Activated T-helper 1 cell treated with anti-CD3 and anti-CD28 coated beads, Interleukin-12 subunit alpha, Interleukin-12 subunit beta, Interleukin-2, Interleukin-4 antibody, amounts not matched to agents 30 ng/mL and 10 ng/mL and 1 ng/mL, durations not matched to agents 14 hours and 24 hours and 36 hours (primary cell): ENCODE measurements at regions not wholly inside any gene's neighbourhood (a gene's known extent, or its start where the extent isn't known, plus 50 kb on each side); places are given as distances from the start of the nearest gene placed in this dataset.

Source experiments
- DNase-seq: peaks from one replicate; pipeline ENCODE4 v3.0.0; 2021; ENCODE audit warnings: low spot score
- H3K27ac Mint-ChIP-seq: one replicate; pipeline ENCODE4 v1.8.0; 2021; ENCODE audit warnings: mild to moderate bottlenecking, mixed read lengths
- H3K27me3 Mint-ChIP-seq: one replicate; pipeline ENCODE4 v1.8.0; 2022; ENCODE audit warnings: mild to moderate bottlenecking, moderate library complexity, mixed read lengths; ENCODE audit not compliant: insufficient read depth
- H3K36me3 Mint-ChIP-seq: one replicate; pipeline ENCODE4 v1.8.0; 2021; ENCODE audit warnings: low read depth, mixed read lengths
- H3K4me1 Mint-ChIP-seq: one replicate; pipeline ENCODE4 v1.8.0; 2021; ENCODE audit warnings: low read depth, mixed read lengths
- H3K4me3 Mint-ChIP-seq: one replicate; pipeline ENCODE4 v1.8.0; 2021; ENCODE audit warnings: mild to moderate bottlenecking, moderate library complexity, mixed read lengths
- H3K9me3 Mint-ChIP-seq: one replicate; pipeline ENCODE4 v1.8.0; 2021; ENCODE audit warnings: mixed read lengths
- intact Hi-C: fragments of 100-400 bp; cut with micrococcal nuclease; formaldehyde crosslinking; loops from one replicate; pipeline ENCODE4 v1.15.1; 2024

DNA sequence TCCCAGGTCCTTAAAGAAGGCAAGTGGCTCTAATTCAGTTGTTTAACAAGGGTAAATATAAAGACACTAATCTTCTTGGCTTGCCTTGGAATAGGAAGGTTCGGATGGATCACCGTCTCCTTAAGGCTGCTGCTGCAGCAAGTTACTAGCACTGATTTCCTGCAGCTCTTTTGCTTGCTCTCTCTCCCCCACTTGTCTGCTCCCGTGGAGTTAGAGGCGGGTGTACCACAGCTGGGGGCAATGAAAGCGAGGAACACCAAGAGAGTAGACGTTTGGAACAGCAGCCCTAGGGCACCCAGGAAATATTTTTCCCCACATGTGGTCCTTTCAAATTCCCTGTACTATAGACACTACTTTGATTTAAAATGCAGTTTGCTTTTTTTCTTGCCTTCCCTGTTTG lies 202.2 kb downstream of the SH2D1A start:
- no peaks in the 10 kb centered on the region for H3K4me1 Mint-ChIP-seq
- no peak overlapping the region for H3K27ac Mint-ChIP-seq
- no peaks in the 10 kb centered on the region for H3K9me3 Mint-ChIP-seq
- H3K36me3 Mint-ChIP-seq: no peaks in the 10 kb centered on the region
- no peak overlapping the region for H3K4me3 Mint-ChIP-seq
- no peak for DNase-seq
- intact Hi-C loops: no loop called here
- H3K27me3 Mint-ChIP-seq: no peaks in the 10 kb centered on the region

- no peaks in the 10 kb centered on the region for H3K4me1 Mint-ChIP-seq
- H3K27ac Mint-ChIP-seq: no peak overlapping the region
- DNase-seq: no peak
- intact Hi-C loops: no loop called here
- no peaks in the 10 kb centered on the region for H3K9me3 Mint-ChIP-seq
- H3K27me3 Mint-ChIP-seq: no peaks in the 10 kb centered on the region
- H3K4me3 Mint-ChIP-seq: no peak overlapping the region
- no peaks in the 10 kb centered on the region for H3K36me3 Mint-ChIP-seq
Measured at GRCh38 chrX:124555036-124555595, 208.8 kb downstream of the SH2D1A start.

GRCh38 chrX:124557976-124558375 lies 211.6 kb downstream of the SH2D1A start:
- no peak overlapping the region for H3K4me3 Mint-ChIP-seq
- intact Hi-C loops: no loop called here
- no peak for DNase-seq
- no peaks in the 10 kb centered on the region for H3K4me1 Mint-ChIP-seq
- no peak overlapping the region for H3K27ac Mint-ChIP-seq
- no peaks in the 10 kb centered on the region for H3K27me3 Mint-ChIP-seq
- H3K36me3 Mint-ChIP-seq: no peaks in the 10 kb centered on the region
- no peaks in the 10 kb centered on the region for H3K9me3 Mint-ChIP-seq

- no peaks in the 10 kb centered on the region for H3K4me1 Mint-ChIP-seq
- intact Hi-C loops: no loop called here
- no peak overlapping the region for H3K27ac Mint-ChIP-seq
- no peak for DNase-seq
- H3K4me3 Mint-ChIP-seq: no peak overlapping the region
- no peaks in the 10 kb centered on the region for H3K36me3 Mint-ChIP-seq
- no peaks in the 10 kb centered on the region for H3K9me3 Mint-ChIP-seq
- H3K27me3 Mint-ChIP-seq: no peaks in the 10 kb centered on the region
Measured at GRCh38 chrX:124573468-124573867, 227.1 kb downstream of the SH2D1A start.

DNA sequence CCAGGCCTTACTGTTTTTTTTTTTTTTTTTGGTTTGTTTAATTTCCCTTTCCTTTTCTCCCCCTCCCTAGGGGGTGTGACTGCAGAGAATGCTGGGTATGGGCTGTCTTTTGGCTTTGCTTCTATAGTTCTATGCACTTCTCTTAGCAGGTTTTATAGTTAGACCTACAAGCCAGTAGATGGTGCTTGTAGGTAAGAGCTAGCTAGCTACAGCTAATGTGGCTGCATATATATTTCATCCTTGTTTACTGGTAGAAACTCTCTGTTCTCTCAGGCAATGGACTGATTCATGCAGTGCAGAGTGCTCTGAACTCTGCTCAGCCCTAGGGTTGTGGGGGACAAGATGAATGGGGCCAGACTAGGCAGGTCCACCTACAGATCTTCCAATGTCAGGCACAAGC lies 246.4 kb downstream of the SH2D1A start:
- no peak overlapping the region for H3K4me3 Mint-ChIP-seq
- no peaks in the 10 kb centered on the region for H3K9me3 Mint-ChIP-seq
- intact Hi-C loops: no loop called here
- H3K27me3 Mint-ChIP-seq: no peaks in the 10 kb centered on the region
- H3K27ac Mint-ChIP-seq: no peak overlapping the region
- no peak for DNase-seq
- H3K36me3 Mint-ChIP-seq: no peaks in the 10 kb centered on the region
- no peaks in the 10 kb centered on the region for H3K4me1 Mint-ChIP-seq

DNA sequence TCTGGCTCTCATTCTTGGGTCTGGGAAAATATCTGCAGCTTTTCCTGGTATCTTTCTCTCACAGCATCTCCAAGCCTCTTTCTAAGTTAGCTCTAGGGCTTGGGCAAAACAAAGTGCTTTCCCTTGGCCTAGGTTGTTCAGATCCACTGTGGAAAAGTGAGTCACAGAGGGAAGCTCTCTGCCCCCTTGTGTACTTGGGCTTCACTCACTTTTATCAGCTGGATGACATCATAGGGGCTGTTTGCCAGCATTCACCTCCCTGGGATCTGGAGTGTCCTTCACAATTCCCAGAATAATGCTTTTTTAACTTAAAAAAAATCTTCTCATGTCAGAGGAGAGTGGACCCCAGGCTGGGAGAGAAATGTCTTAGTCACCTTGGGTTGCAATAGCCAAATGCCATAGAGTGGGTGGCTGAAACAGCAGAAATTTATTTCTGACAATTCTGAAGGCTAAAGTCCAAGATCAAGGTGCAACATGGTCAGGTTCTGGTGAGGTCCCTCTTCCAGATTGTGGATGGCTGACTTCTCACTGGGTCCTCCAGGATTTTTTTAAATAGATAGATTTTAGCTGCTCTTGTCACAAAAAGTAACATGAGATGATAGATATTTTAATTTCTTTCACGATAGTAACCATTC lies 247.8 kb downstream of the SH2D1A start:
- no peak for DNase-seq
- Mint-ChIP-seq H3K36me3 (no peaks in the 10 kb centered on the region), H3K9me3 (no peaks in the 10 kb centered on the region), H3K4me1 (no peaks in the 10 kb centered on the region), H3K27me3 (no peaks in the 10 kb centered on the region), H3K27ac (no peak overlapping the region), H3K4me3 (no peak overlapping the region)
- intact Hi-C loops: no loop called here

GRCh38 chrX:124605511-124605910 lies 259.1 kb downstream of the SH2D1A start:
- H3K4me3 Mint-ChIP-seq: no peak overlapping the region

GRCh38 chrX:124606724-124607123 lies 260.4 kb downstream of the SH2D1A start:
- Mint-ChIP-seq H3K4me1 (no peaks in the 10 kb centered on the region), H3K4me3 (no peak overlapping the region), H3K27me3 (no peaks in the 10 kb centered on the region), H3K9me3 (no peaks in the 10 kb centered on the region), H3K36me3 (no peaks in the 10 kb centered on the region), H3K27ac (no peak overlapping the region)
- intact Hi-C loops: no loop called here
- no peak for DNase-seq

More at GRCh38 chrX:124605511-124605910, 259.1 kb downstream of the SH2D1A start:
- Mint-ChIP-seq H3K27me3 (no peaks in the 10 kb centered on the region), H3K4me1 (no peaks in the 10 kb centered on the region), H3K36me3 (no peaks in the 10 kb centered on the region), H3K9me3 (no peaks in the 10 kb centered on the region), H3K27ac (no peak overlapping the region)
- DNase-seq: no peak
- intact Hi-C loops: no loop called here

DNA sequence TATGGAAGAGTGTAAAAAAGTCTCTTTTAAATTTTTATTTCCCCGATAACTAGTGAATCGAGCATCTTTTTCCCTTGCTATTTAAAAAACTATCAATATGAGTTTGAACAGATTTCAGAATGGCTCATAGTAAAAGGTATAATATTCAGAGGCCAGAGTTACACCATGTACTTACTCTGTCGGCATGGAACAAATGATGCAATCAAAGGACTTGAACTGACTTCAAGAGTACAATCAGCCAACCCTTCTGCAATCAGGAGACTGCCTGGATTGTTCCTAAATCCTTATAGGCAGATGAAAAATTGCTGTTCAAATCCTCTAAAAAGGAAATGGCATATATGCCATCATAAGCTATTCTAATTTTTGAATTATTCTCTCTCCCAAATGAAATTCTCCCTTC lies 273.3 kb downstream of the SH2D1A start:
- no peak overlapping the region for H3K27ac Mint-ChIP-seq
- H3K9me3 Mint-ChIP-seq: no peaks in the 10 kb centered on the region
- no peaks in the 10 kb centered on the region for H3K27me3 Mint-ChIP-seq
- no peaks in the 10 kb centered on the region for H3K4me1 Mint-ChIP-seq
- no peak overlapping the region for H3K4me3 Mint-ChIP-seq
- intact Hi-C loops: no loop called here
- DNase-seq: no peak
- H3K36me3 Mint-ChIP-seq: no peaks in the 10 kb centered on the region

- H3K4me1 Mint-ChIP-seq: no peaks in the 10 kb centered on the region
- no peak overlapping the region for H3K27ac Mint-ChIP-seq
- intact Hi-C loops: no loop called here
- DNase-seq: no peak
- H3K36me3 Mint-ChIP-seq: no peaks in the 10 kb centered on the region
- no peaks in the 10 kb centered on the region for H3K9me3 Mint-ChIP-seq
- no peak overlapping the region for H3K4me3 Mint-ChIP-seq
- no peaks in the 10 kb centered on the region for H3K27me3 Mint-ChIP-seq
Measured at GRCh38 chrX:124634363-124634762, 288.0 kb downstream of the SH2D1A start.

- Mint-ChIP-seq H3K9me3 (no peaks in the 10 kb centered on the region), H3K4me3 (no peak overlapping the region), H3K36me3 (no peaks in the 10 kb centered on the region), H3K4me1 (no peaks in the 10 kb centered on the region), H3K27ac (no peak overlapping the region), H3K27me3 (no peaks in the 10 kb centered on the region)
- intact Hi-C loops: no loop called here
- no peak for DNase-seq
Measured at GRCh38 chrX:124641737-124642491, 295.6 kb downstream of the SH2D1A start.

- Mint-ChIP-seq H3K27ac (no peak overlapping the region), H3K4me3 (no peak overlapping the region), H3K9me3 (no peaks in the 10 kb centered on the region), H3K27me3 (no peaks in the 10 kb centered on the region), H3K4me1 (no peaks in the 10 kb centered on the region), H3K36me3 (no peaks in the 10 kb centered on the region)
- intact Hi-C loops: no loop called here
- no peak for DNase-seq
Measured at GRCh38 chrX:124646403-124646802, 300.0 kb downstream of the SH2D1A start.

DNA sequence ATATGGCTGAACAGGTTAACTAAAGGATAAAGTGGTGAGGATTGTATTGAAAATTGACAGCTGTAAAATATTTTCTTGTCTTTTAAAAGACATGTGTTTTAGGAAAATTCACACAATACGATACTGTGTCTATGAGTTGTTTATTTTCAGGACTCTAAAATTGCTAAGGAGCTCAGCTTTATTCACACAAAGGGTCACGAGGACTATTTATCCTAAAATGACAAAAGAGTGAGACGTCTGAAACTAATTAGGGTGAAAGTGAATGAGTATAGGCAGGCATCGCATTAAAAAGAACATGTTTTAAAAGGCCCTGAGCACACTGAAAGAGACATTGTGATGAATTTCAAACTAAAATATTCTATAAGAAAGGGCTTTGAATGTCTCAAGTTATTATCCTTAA lies 304.7 kb downstream of the SH2D1A start:
- no peak for DNase-seq

More for the DNA sequence above, 304.7 kb downstream of the SH2D1A start:
- intact Hi-C loops: no loop called here
- H3K4me3 Mint-ChIP-seq: no peak overlapping the region
- no peak overlapping the region for H3K27ac Mint-ChIP-seq
- no peaks in the 10 kb centered on the region for H3K9me3 Mint-ChIP-seq
- no peaks in the 10 kb centered on the region for H3K36me3 Mint-ChIP-seq
- no peaks in the 10 kb centered on the region for H3K4me1 Mint-ChIP-seq
- no peaks in the 10 kb centered on the region for H3K27me3 Mint-ChIP-seq
